ENCODE measurements at regions not wholly inside any gene's neighbourhood (a gene's known extent, or its start where the extent isn't known, plus 50 kb on each side); places are given as distances from the start of the nearest gene placed in this dataset.

- no peak overlapping the region for H3K4me3 ChIP-seq
- no peaks in the 10 kb centered on the region for H3K9me3 ChIP-seq (replicated peaks; ENCODE audit: control insufficient read depth, insufficient read depth, low read depth, low read length)
- no peaks in the 10 kb centered on the region for H3K27me3 ChIP-seq (ENCODE audit: control insufficient read depth in 2 of 2, insufficient read depth in 2 of 2, low read length in 2 of 2)
- BruUV-seq (replicated peaks): no TSS peak
- no peaks in the 10 kb centered on the region for H3K36me3 ChIP-seq (ENCODE audit: control insufficient read depth, insufficient read depth, low read length)
- DNase-seq (ENCODE audit: extremely low read depth in 1 of 4, low spot score in 3 of 4): no peak
- H3K9ac ChIP-seq (ENCODE audit: insufficient read depth in 1 of 2, low read depth in 2 of 2, low read length in 2 of 2): no peak overlapping the region
- intact Hi-C loops (cut with micrococcal nuclease) (no loop called here), in situ Hi-C loops (cut with MboI) (no loop called here)
- no peaks in the 10 kb centered on the region for H3K79me2 ChIP-seq (ENCODE audit: control insufficient read depth, insufficient read depth, low read length)
- H3K4me1 ChIP-seq (replicated peaks in 1 of 2; ENCODE audit: control insufficient read depth in 2 of 2, insufficient read depth in 2 of 2, low read length in 2 of 2): no peaks in the 10 kb centered on the region
- ChIA-PET CTCF (ENCODE audit: low intra/inter-chr PET ratio) (no interaction called here), POLR2A (no interaction called here)
- TF ChIP-seq BDP1 (IDR thresholded peaks at IDR 0.05; ENCODE audit: insufficient read depth, insufficient read length) (no peak), MAFK (IDR thresholded peaks at IDR 0.05; ENCODE audit: low read length) (no peak), ZBTB40 (IDR thresholded peaks at IDR 0.05) (no peak), ZBTB40 (CRISPR knock-in tag; IDR thresholded peaks at IDR 0.05) (no peak), ZNF184 (CRISPR knock-in tag; IDR thresholded peaks at IDR 0.05) (no peak), SETDB1 (IDR thresholded peaks at IDR 0.05; ENCODE audit: low read length) (no peak), NFATC3 (IDR thresholded peaks at IDR 0.05) (no peak), EHMT2 (IDR thresholded peaks at IDR 0.05) (no peak), TAF9B (IDR thresholded peaks at IDR 0.05; ENCODE audit: partially characterized antibody) (no peak)
- ATAC-seq: no peak
- H3K27ac ChIP-seq (ENCODE audit: extremely low read depth, low read depth, low read length): no peak overlapping the region
- H4K20me1 ChIP-seq (replicated peaks; ENCODE audit: control insufficient read depth, insufficient read depth, low read length): no peaks in the 10 kb centered on the region
- H3K4me2 ChIP-seq (ENCODE audit: insufficient read depth, low read length): no peak overlapping the region
- H3K9me1 ChIP-seq (ENCODE audit: control insufficient read depth, insufficient read depth, low read length): no peaks in the 10 kb centered on the region
- no peak overlapping the region for H2AFZ ChIP-seq (ENCODE audit: low read depth, low read length)
- no peak for FAIRE-seq
Observed at GRCh38 chr2:239845968-239846367, 179.2 kb downstream of the NDUFA10 start.
